GM12878 (cell line): ENCODE measurements at regions not wholly inside any gene's neighbourhood (a gene's known extent, or its start where the extent isn't known, plus 50 kb on each side); places are given as distances from the start of the nearest gene placed in this dataset.

Experiments used
- CTCF ChIP-seq, 3 experiments: IDR thresholded peaks in 2 of 3; conservative IDR thresholded peaks in 1 of 3; 2 replicates each; pipeline ENCODE4 v1.5.1; 2011; ENCODE audit warnings: low read depth in 3 of 3, low read length in 3 of 3, mild to moderate bottlenecking in 3 of 3, control low read depth in 2 of 3, moderate library complexity in 2 of 3, inconsistent platforms in 1 of 3, mixed read lengths in 1 of 3; ENCODE audit not compliant: control insufficient read depth in 2 of 3, insufficient read depth in 1 of 3; ENCODE audit errors: extremely low read depth in 1 of 3
- ETV6 ChIP-seq, 2 experiments: fragments of 450-650 bp in 1 of 2; IDR thresholded peaks in 1 of 2; conservative IDR thresholded peaks in 1 of 2; 2 replicates each; pipeline ENCODE4 v1.6.1; 2014; ENCODE audit warnings: antibody characterized with exemption in 1 of 2, borderline replicate concordance in 1 of 2, low read depth in 1 of 2, mild to moderate bottlenecking in 1 of 2, moderate library complexity in 1 of 2
- EZH2 ChIP-seq: IDR thresholded peaks from 2 replicates; pipeline ENCODE4 v1.6.1; 2012; ENCODE audit warnings: low read depth, mild to moderate bottlenecking, control low read depth, inconsistent platforms, low read length, borderline replicate concordance; ENCODE audit not compliant: control insufficient read depth
- GABPA ChIP-seq: IDR thresholded peaks from 2 replicates; pipeline ENCODE4 v1.6.1; 2014; ENCODE audit warnings: antibody characterized with exemption, low read depth, mild to moderate bottlenecking, inconsistent platforms
- NR2C2 ChIP-seq: IDR thresholded peaks from 2 replicates; pipeline ENCODE4 v1.6.1; 2011; ENCODE audit warnings: borderline replicate concordance, low read depth; ENCODE audit not compliant: control insufficient read depth, insufficient read length
- POLR2A ChIP-seq: IDR thresholded peaks from 2 replicates; pipeline ENCODE4 v1.6.1; 2011; ENCODE audit warnings: low read depth, mild to moderate bottlenecking, low read length
- POLR2AphosphoS5 ChIP-seq: IDR thresholded peaks from 2 replicates; pipeline ENCODE4 v1.6.1; 2011; ENCODE audit warnings: mild to moderate bottlenecking, low read length, inconsistent platforms
- SMC3 ChIP-seq: IDR thresholded peaks from 2 replicates; pipeline ENCODE4 v1.6.1; 2011; ENCODE audit warnings: low read length, improper control_type of control experiment, borderline replicate concordance
- USF2 ChIP-seq: IDR thresholded peaks from 2 replicates; pipeline ENCODE4 v1.6.1; 2011; ENCODE audit warnings: low read depth, low read length, improper control_type of control experiment, borderline replicate concordance
- TF ChIP-seq, protein P1 (sequence below): fragments of 450-650 bp; conservative IDR thresholded peaks from 2 replicates; pipeline ENCODE4 v1.6.1; 2017; ENCODE audit warnings: mild to moderate bottlenecking, moderate library complexity

DNA sequence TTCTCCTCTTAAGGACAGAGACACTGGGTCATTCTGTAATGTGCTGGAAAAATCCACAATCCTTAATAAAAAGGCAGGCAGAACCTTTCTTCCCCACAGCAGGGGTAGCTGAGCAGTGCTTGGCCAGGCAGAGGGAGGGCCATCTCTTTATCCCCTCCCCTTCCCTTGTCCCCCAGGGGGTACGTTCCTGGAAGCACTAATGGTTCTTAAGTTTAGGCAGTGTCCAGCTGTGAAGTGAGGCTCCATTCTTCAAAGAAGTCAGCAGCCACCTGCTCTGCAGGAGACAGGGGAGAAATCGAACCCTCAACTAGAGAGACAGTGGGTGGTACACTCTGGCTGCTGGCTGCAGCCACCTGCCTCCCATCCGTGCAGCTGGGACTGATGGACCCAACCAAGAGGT, 533.9 kb upstream of the CDH11 start:
- TF ChIP-seq USF2 (no peak), SMC3 (no peak), POLR2A (no peak), ETV6 (conservative IDR thresholded peaks at IDR 0.05 in 1 of 2, IDR thresholded peaks at IDR 0.05 in 1 of 2; ENCODE audit: borderline replicate concordance in 1 of 2, low read depth in 1 of 2) (no peak), EZH2 (no peak), CTCF (IDR thresholded peaks at IDR 0.05 in 2 of 3, conservative IDR thresholded peaks at IDR 0.05 in 1 of 3; ENCODE audit: control insufficient read depth in 2 of 3, extremely low read depth in 1 of 3, insufficient read depth in 1 of 3, low read depth in 3 of 3, low read length in 3 of 3) (no peak), NR2C2 (no peak), GABPA (no peak), POLR2AphosphoS5 (no peak)
- TF ChIP-seq, protein P1, sequence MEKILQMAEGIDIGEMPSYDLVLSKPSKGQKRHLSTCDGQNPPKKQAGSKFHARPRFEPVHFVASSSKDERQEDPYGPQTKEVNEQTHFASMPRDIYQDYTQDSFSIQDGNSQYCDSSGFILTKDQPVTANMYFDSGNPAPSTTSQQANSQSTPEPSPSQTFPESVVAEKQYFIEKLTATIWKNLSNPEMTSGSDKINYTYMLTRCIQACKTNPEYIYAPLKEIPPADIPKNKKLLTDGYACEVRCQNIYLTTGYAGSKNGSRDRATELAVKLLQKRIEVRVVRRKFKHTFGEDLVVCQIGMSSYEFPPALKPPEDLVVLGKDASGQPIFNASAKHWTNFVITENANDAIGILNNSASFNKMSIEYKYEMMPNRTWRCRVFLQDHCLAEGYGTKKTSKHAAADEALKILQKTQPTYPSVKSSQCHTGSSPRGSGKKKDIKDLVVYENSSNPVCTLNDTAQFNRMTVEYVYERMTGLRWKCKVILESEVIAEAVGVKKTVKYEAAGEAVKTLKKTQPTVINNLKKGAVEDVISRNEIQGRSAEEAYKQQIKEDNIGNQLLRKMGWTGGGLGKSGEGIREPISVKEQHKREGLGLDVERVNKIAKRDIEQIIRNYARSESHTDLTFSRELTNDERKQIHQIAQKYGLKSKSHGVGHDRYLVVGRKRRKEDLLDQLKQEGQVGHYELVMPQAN, result no peak
